AG04450 (cell line): ENCODE measurements at regions not wholly inside any gene's neighbourhood (a gene's known extent, or its start where the extent isn't known, plus 50 kb on each side); places are given as distances from the start of the nearest gene placed in this dataset.

Experiments used
- CTCF ChIA-PET: fragments of 300-600, 350-600 bp; formaldehyde crosslinking; extraction: SDS; loops from one replicate; lab custom pipeline; 2022; ENCODE audit warnings: antibody characterized with exemption, inconsistent platforms; lab: Charles Lee
- POLR2A ChIA-PET: fragments of 350-600 bp; formaldehyde crosslinking; extraction: SDS; loops from one replicate; lab custom pipeline; 2021; ENCODE audit warnings: antibody characterized with exemption, inconsistent platforms; lab: Yijun Ruan, JAX
- DNase-seq: peaks from one replicate; pipeline ENCODE4 v3.0.0-alpha.2; 2011; ENCODE audit warnings: low read depth, low spot score
- H3K27ac ChIP-seq: one replicate; pipeline ENCODE4 v1.5.1; 2012; ENCODE audit warnings: low read depth, low read length, control low read depth
- H3K27me3 ChIP-seq: one replicate; pipeline ENCODE4 v1.6.0; 2012; ENCODE audit warnings: low read length; ENCODE audit not compliant: control insufficient read depth, insufficient read depth
- H3K4me3 ChIP-seq: 2 replicates; pipeline ENCODE4 v1.5.1; 2011; ENCODE audit warnings: mild to moderate bottlenecking, low read depth, low read length, control low read depth
- H3K9me3 ChIP-seq: 2 replicates; pipeline ENCODE4 v1.5.1; 2012; ENCODE audit warnings: low read length; ENCODE audit not compliant: control insufficient read depth, insufficient read depth
- TF ChIP-seq, protein P1 (sequence below): IDR thresholded peaks from 2 replicates; pipeline ENCODE4 v1.5.1; 2011; ENCODE audit warnings: low read depth, low read length, control low read depth, inconsistent platforms

- no peak for DNase-seq
- POLR2A ChIA-PET: no interaction called here
- CTCF ChIA-PET: no interaction called here
Measured at GRCh38 chr15:37483779-37484178, 383.4 kb upstream of the MEIS2 start.

GRCh38 chr15:37485056-37485455 is 384.7 kb upstream of the MEIS2 start:
- CTCF ChIA-PET: no interaction called here
- POLR2A ChIA-PET: no interaction called here

More at GRCh38 chr15:37483779-37484178, 383.4 kb upstream of the MEIS2 start:
- Histone ChIP-seq H3K4me3 (no peak overlapping the region), H3K9me3 (no peaks in the 10 kb centered on the region), H3K27ac (no peak overlapping the region), H3K27me3 (no peaks in the 10 kb centered on the region)
- TF ChIP-seq, protein P1, sequence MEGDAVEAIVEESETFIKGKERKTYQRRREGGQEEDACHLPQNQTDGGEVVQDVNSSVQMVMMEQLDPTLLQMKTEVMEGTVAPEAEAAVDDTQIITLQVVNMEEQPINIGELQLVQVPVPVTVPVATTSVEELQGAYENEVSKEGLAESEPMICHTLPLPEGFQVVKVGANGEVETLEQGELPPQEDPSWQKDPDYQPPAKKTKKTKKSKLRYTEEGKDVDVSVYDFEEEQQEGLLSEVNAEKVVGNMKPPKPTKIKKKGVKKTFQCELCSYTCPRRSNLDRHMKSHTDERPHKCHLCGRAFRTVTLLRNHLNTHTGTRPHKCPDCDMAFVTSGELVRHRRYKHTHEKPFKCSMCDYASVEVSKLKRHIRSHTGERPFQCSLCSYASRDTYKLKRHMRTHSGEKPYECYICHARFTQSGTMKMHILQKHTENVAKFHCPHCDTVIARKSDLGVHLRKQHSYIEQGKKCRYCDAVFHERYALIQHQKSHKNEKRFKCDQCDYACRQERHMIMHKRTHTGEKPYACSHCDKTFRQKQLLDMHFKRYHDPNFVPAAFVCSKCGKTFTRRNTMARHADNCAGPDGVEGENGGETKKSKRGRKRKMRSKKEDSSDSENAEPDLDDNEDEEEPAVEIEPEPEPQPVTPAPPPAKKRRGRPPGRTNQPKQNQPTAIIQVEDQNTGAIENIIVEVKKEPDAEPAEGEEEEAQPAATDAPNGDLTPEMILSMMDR: no peak

DNA sequence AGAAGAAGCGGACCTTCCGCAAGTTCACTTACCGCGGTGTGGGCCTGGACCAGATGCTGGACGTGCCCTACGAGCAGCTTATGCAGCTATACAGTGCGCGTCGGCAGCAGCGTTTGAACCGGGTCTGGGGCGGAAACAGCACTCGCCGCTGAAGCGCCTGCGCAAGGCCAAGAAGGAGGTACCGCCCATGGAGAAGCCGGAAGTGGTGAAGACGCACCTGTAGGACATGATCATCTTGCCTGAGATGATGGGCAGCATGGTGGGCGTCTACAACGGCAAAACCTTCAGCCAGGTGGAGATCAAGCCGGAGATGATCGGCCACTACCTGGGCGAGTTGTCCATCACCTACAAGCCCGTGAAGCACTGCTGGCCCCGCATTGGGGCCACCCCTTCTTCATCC is 390.4 kb upstream of the MEIS2 start:
- POLR2A ChIA-PET: no interaction called here
- CTCF ChIA-PET: interaction anchor here (0.6 kb wide), 1 partner anchor 402 kb away, joined by 5 read pairs; no protein-coding TSS in a partner anchor
- TF ChIP-seq, protein P1: no peak
- Histone ChIP-seq H3K27ac (no peak overlapping the region), H3K9me3 (no peaks in the 10 kb centered on the region), H3K27me3 (no peaks in the 10 kb centered on the region), H3K4me3 (no peak overlapping the region)
- DNase-seq: no peak

More at GRCh38 chr15:37485056-37485455, 384.7 kb upstream of the MEIS2 start:
- H3K9me3 ChIP-seq: no peaks in the 10 kb centered on the region
- TF ChIP-seq, protein P1: no peak
- no peaks in the 10 kb centered on the region for H3K27me3 ChIP-seq
- DNase-seq: no peak
- no peak overlapping the region for H3K4me3 ChIP-seq
- H3K27ac ChIP-seq: no peak overlapping the region

GRCh38 chr15:37516621-37517020 is 416.3 kb upstream of the MEIS2 start:
- H3K4me3 ChIP-seq: no peak overlapping the region
- TF ChIP-seq, protein P1: no peak
- POLR2A ChIA-PET: no interaction called here
- H3K27ac ChIP-seq: no peak overlapping the region
- H3K9me3 ChIP-seq: no peaks in the 10 kb centered on the region
- no peak for DNase-seq
- CTCF ChIA-PET: no interaction called here
- H3K27me3 ChIP-seq: no peaks in the 10 kb centered on the region

GRCh38 chr15:37517191-37517895 is 417.0 kb upstream of the MEIS2 start:
- no peak for DNase-seq
- POLR2A ChIA-PET: no interaction called here

More at GRCh38 chr15:37517191-37517895, 417.0 kb upstream of the MEIS2 start:
- CTCF ChIA-PET: interaction anchor here (0.6 to 0.7 kb wide), 2 partner anchors 277 to 363 kb away, joined by 3 read pairs; no protein-coding TSS in a partner anchor
- Histone ChIP-seq H3K27ac (no peak overlapping the region), H3K9me3 (no peaks in the 10 kb centered on the region), H3K4me3 (no peak overlapping the region), H3K27me3 (no peaks in the 10 kb centered on the region)
- TF ChIP-seq, protein P1: no peak
